ENCODE measurements at regions not wholly inside any gene's neighbourhood (a gene's known extent, or its start where the extent isn't known, plus 50 kb on each side); places are given as distances from the start of the nearest gene placed in this dataset.

- ChIA-PET POLR2A (no interaction called here), CTCF (no interaction called here)
- no peak overlapping the region for H3K27ac Mint-ChIP-seq
Measured at GRCh38 chr1:222114536-222115156, 372.8 kb upstream of the DUSP10 start.

GRCh38 chr1:222109836-222110235, 367.9 kb upstream of the DUSP10 start:
- ChIA-PET CTCF (no interaction called here), POLR2A (interaction anchor here (1.1 kb wide), 1 partner anchor 10 kb away, joined by 3 read pairs; no protein-coding TSS in a partner anchor)
- Histone ChIP-seq H3K4me3 (ENCODE audit: low read length) (no peak overlapping the region), H3K4me1 (ENCODE audit: control insufficient read depth in 2 of 2, insufficient read depth in 2 of 2, low read length in 2 of 2) (no peaks in the 10 kb centered on the region), H3K27me3 (ENCODE audit: control insufficient read depth in 2 of 2, insufficient read depth in 2 of 2, low read length in 2 of 2) (no peaks in the 10 kb centered on the region), H3K36me3 (ENCODE audit: control insufficient read depth in 2 of 3, insufficient read depth in 3 of 3, low read length in 3 of 3) (no peaks in the 10 kb centered on the region), H3K9me3 (ENCODE audit: control insufficient read depth in 2 of 3, low read length in 3 of 3) (no peaks in the 10 kb centered on the region), H3K27ac (ENCODE audit: low read depth, low read length) (no peak overlapping the region)
- peaks cover 0 to 7% (median 0%) of the 10 kb centered on the region in 11 donors for H3K9me3 Mint-ChIP-seq
- H3K36me3 Mint-ChIP-seq = peaks cover 0 to 8% (median 6%) of the 10 kb centered on the region in 5 donors
- H3K4me1 Mint-ChIP-seq = peaks cover 0 to 5% (median 0%) of the 10 kb centered on the region in 7 donors
- ATAC-seq (no peak), DNase-seq (no peak)
- intact Hi-C loops (cut with micrococcal nuclease) = no loop called here
- no peak overlapping the region for H3K4me3 Mint-ChIP-seq
- peaks cover 0 to 3% (median 0%) of the 10 kb centered on the region in 5 donors for H3K27me3 Mint-ChIP-seq
- H3K27ac Mint-ChIP-seq = no peak overlapping the region

More at GRCh38 chr1:222114536-222115156, 372.8 kb upstream of the DUSP10 start:
- DNase-seq (no peak), ATAC-seq (no peak)
- Histone ChIP-seq H3K27ac (ENCODE audit: low read depth, low read length) (no peak overlapping the region), H3K9me3 (ENCODE audit: control insufficient read depth in 2 of 3, low read length in 3 of 3) (no peaks in the 10 kb centered on the region), H3K4me3 (ENCODE audit: low read length) (no peak overlapping the region), H3K36me3 (ENCODE audit: control insufficient read depth in 2 of 3, insufficient read depth in 3 of 3, low read length in 3 of 3) (no peaks in the 10 kb centered on the region), H3K4me1 (ENCODE audit: control insufficient read depth in 2 of 2, insufficient read depth in 2 of 2, low read length in 2 of 2) (no peaks in the 10 kb centered on the region), H3K27me3 (ENCODE audit: control insufficient read depth in 2 of 2, insufficient read depth in 2 of 2, low read length in 2 of 2) (no peaks in the 10 kb centered on the region)
- Mint-ChIP-seq H3K4me1 (no peaks in the 10 kb centered on the region), H3K36me3 (peaks cover 0 to 8% (median 6%) of the 10 kb centered on the region in 5 donors), H3K4me3 (no peak overlapping the region), H3K27me3 (peaks cover 0 to 8% (median 3%) of the 10 kb centered on the region in 5 donors), H3K9me3 (peaks cover 0 to 7% (median 0%) of the 10 kb centered on the region in 11 donors)
- intact Hi-C loops (cut with micrococcal nuclease) = no loop called here

- DNase-seq = no peak
- CTCF ChIA-PET = interaction anchor here (0.7 to 0.9 kb wide), 3 partner anchors 9 to 953 kb away, joined by 3 read pairs; no protein-coding TSS in a partner anchor
Measured at GRCh38 chr1:222107975-222108374, 366.1 kb upstream of the DUSP10 start.

GRCh38 chr1:222107267-222107666, 365.4 kb upstream of the DUSP10 start:
- ChIA-PET CTCF (interaction anchor here (0.9 kb wide), 2 partner anchors 8 to 10 kb away, joined by 3 read pairs; no protein-coding TSS in a partner anchor), POLR2A (no interaction called here)
- Histone ChIP-seq H3K4me3 (ENCODE audit: low read length) (no peak overlapping the region), H3K27me3 (ENCODE audit: control insufficient read depth in 2 of 2, insufficient read depth in 2 of 2, low read length in 2 of 2) (no peaks in the 10 kb centered on the region), H3K27ac (ENCODE audit: low read depth, low read length) (no peak overlapping the region), H3K9me3 (ENCODE audit: control insufficient read depth in 2 of 3, low read length in 3 of 3) (no peaks in the 10 kb centered on the region), H3K4me1 (ENCODE audit: control insufficient read depth in 2 of 2, insufficient read depth in 2 of 2, low read length in 2 of 2) (no peaks in the 10 kb centered on the region), H3K36me3 (ENCODE audit: control insufficient read depth in 2 of 3, insufficient read depth in 3 of 3, low read length in 3 of 3) (no peaks in the 10 kb centered on the region)
- no peak overlapping the region for H3K27ac Mint-ChIP-seq
- H3K4me1 Mint-ChIP-seq = peaks cover 0 to 5% (median 0%) of the 10 kb centered on the region in 7 donors
- ATAC-seq (no peak), DNase-seq (no peak)
- peaks cover 0 to 3% (median 0%) of the 10 kb centered on the region in 5 donors for H3K36me3 Mint-ChIP-seq
- intact Hi-C loops (cut with micrococcal nuclease) = no loop called here
- no peaks in the 10 kb centered on the region for H3K9me3 Mint-ChIP-seq
- H3K4me3 Mint-ChIP-seq = no peak overlapping the region
- peaks cover 0 to 3% (median 0%) of the 10 kb centered on the region in 5 donors for H3K27me3 Mint-ChIP-seq

More at GRCh38 chr1:222107975-222108374, 366.1 kb upstream of the DUSP10 start:
- Mint-ChIP-seq H3K27ac (no peak overlapping the region), H3K9me3 (peaks cover 0 to 4% (median 0%) of the 10 kb centered on the region in 11 donors), H3K36me3 (peaks cover 0 to 6% (median 4%) of the 10 kb centered on the region in 5 donors), H3K27me3 (peaks cover 0 to 3% (median 0%) of the 10 kb centered on the region in 5 donors), H3K4me1 (peaks cover 0 to 5% (median 0%) of the 10 kb centered on the region in 7 donors), H3K4me3 (no peak overlapping the region)
- H3K4me1 ChIP-seq (ENCODE audit: control insufficient read depth in 2 of 2, insufficient read depth in 2 of 2, low read length in 2 of 2) = no peaks in the 10 kb centered on the region
- no peak for ATAC-seq
- POLR2A ChIA-PET = no interaction called here
- intact Hi-C loops (cut with micrococcal nuclease) = no loop called here
- no peaks in the 10 kb centered on the region for H3K9me3 ChIP-seq (ENCODE audit: control insufficient read depth in 2 of 3, low read length in 3 of 3)
- no peaks in the 10 kb centered on the region for H3K36me3 ChIP-seq (ENCODE audit: control insufficient read depth in 2 of 3, insufficient read depth in 3 of 3, low read length in 3 of 3)
- H3K27ac ChIP-seq (ENCODE audit: low read depth, low read length) = no peak overlapping the region
- no peaks in the 10 kb centered on the region for H3K27me3 ChIP-seq (ENCODE audit: control insufficient read depth in 2 of 2, insufficient read depth in 2 of 2, low read length in 2 of 2)
- H3K4me3 ChIP-seq (ENCODE audit: low read length) = no peak overlapping the region

GRCh38 chr1:222106377-222106776, 364.5 kb upstream of the DUSP10 start:
- Mint-ChIP-seq H3K4me3 (no peak overlapping the region), H3K27ac (no peak overlapping the region), H3K36me3 (no peaks in the 10 kb centered on the region), H3K27me3 (peaks cover 0 to 6% (median 0%) of the 10 kb centered on the region in 5 donors), H3K4me1 (peaks cover 0 to 5% (median 0%) of the 10 kb centered on the region in 7 donors), H3K9me3 (no peaks in the 10 kb centered on the region)
- intact Hi-C loops (cut with micrococcal nuclease) = no loop called here
- Histone ChIP-seq H3K9me3 (ENCODE audit: control insufficient read depth in 2 of 3, low read length in 3 of 3) (no peaks in the 10 kb centered on the region), H3K36me3 (ENCODE audit: control insufficient read depth in 2 of 3, insufficient read depth in 3 of 3, low read length in 3 of 3) (no peaks in the 10 kb centered on the region), H3K4me1 (ENCODE audit: control insufficient read depth in 2 of 2, insufficient read depth in 2 of 2, low read length in 2 of 2) (no peaks in the 10 kb centered on the region), H3K27ac (ENCODE audit: low read depth, low read length) (no peak overlapping the region), H3K27me3 (ENCODE audit: control insufficient read depth in 2 of 2, insufficient read depth in 2 of 2, low read length in 2 of 2) (no peaks in the 10 kb centered on the region), H3K4me3 (ENCODE audit: low read length) (no peak overlapping the region)
- ChIA-PET CTCF (interaction anchor here (0.7 kb wide), 1 partner anchor 345 kb away, joined by 3 read pairs; no protein-coding TSS in a partner anchor), POLR2A (no interaction called here)
- ATAC-seq = no peak
- no peak for DNase-seq

- no peak overlapping the region for H3K4me3 Mint-ChIP-seq
- H3K27me3 ChIP-seq (ENCODE audit: control insufficient read depth in 2 of 2, insufficient read depth in 2 of 2, low read length in 2 of 2) = no peaks in the 10 kb centered on the region
- no peaks in the 10 kb centered on the region for H3K36me3 ChIP-seq (ENCODE audit: control insufficient read depth in 2 of 3, insufficient read depth in 3 of 3, low read length in 3 of 3)
- no peaks in the 10 kb centered on the region for H3K9me3 Mint-ChIP-seq
- H3K9me3 ChIP-seq (ENCODE audit: control insufficient read depth in 2 of 3, low read length in 3 of 3) = no peaks in the 10 kb centered on the region
- no peaks in the 10 kb centered on the region for H3K4me1 ChIP-seq (ENCODE audit: control insufficient read depth in 2 of 2, insufficient read depth in 2 of 2, low read length in 2 of 2)
- intact Hi-C loops (cut with micrococcal nuclease) = no loop called here
- CTCF ChIA-PET = interaction anchor here (0.7 kb wide), 1 partner anchor 345 kb away, joined by 3 read pairs; no protein-coding TSS in a partner anchor
- no peaks in the 10 kb centered on the region for H3K36me3 Mint-ChIP-seq
- POLR2A ChIA-PET = no interaction called here
- DNase-seq (no peak), ATAC-seq (no peak)
- peaks cover 0 to 5% (median 0%) of the 10 kb centered on the region in 7 donors for H3K4me1 Mint-ChIP-seq
- H3K4me3 ChIP-seq (ENCODE audit: low read length) = no peak overlapping the region
- H3K27ac Mint-ChIP-seq = no peak overlapping the region
- peaks cover 0 to 10% (median 0%) of the 10 kb centered on the region in 5 donors for H3K27me3 Mint-ChIP-seq
- H3K27ac ChIP-seq (ENCODE audit: low read depth, low read length) = no peak overlapping the region
Measured at GRCh38 chr1:222105861-222106260, 364.0 kb upstream of the DUSP10 start.

- H3K36me3 Mint-ChIP-seq = no peaks in the 10 kb centered on the region
- H3K27me3 ChIP-seq (ENCODE audit: control insufficient read depth in 2 of 2, insufficient read depth in 2 of 2, low read length in 2 of 2) = no peaks in the 10 kb centered on the region
- H3K9me3 ChIP-seq (ENCODE audit: control insufficient read depth in 2 of 3, low read length in 3 of 3) = no peaks in the 10 kb centered on the region
- ChIA-PET POLR2A (no interaction called here), CTCF (no interaction called here)
- H3K27me3 Mint-ChIP-seq = peaks cover 0 to 10% (median 0%) of the 10 kb centered on the region in 5 donors
- peaks cover 0 to 5% (median 0%) of the 10 kb centered on the region in 7 donors for H3K4me1 Mint-ChIP-seq
- no peaks in the 10 kb centered on the region for H3K9me3 Mint-ChIP-seq
- H3K36me3 ChIP-seq (ENCODE audit: control insufficient read depth in 2 of 3, insufficient read depth in 3 of 3, low read length in 3 of 3) = no peaks in the 10 kb centered on the region
- ATAC-seq (no peak), DNase-seq (no peak)
- no peak overlapping the region for H3K4me3 Mint-ChIP-seq
- H3K27ac ChIP-seq (ENCODE audit: low read depth, low read length) = no peak overlapping the region
- intact Hi-C loops (cut with micrococcal nuclease) = no loop called here
- H3K4me3 ChIP-seq (ENCODE audit: low read length) = no peak overlapping the region
- no peak overlapping the region for H3K27ac Mint-ChIP-seq
- no peaks in the 10 kb centered on the region for H3K4me1 ChIP-seq (ENCODE audit: control insufficient read depth in 2 of 2, insufficient read depth in 2 of 2, low read length in 2 of 2)
Measured at GRCh38 chr1:222105393-222105737, 363.5 kb upstream of the DUSP10 start.

Data from naive thymus-derived CD4-positive, alpha-beta T cell (primary cell).